NCI-H2196 treated with DMSO at 0.1 percent for 48 hours (cell line): ENCODE measurements at regions not wholly inside any gene's neighbourhood (a gene's known extent, or its start where the extent isn't known, plus 50 kb on each side); places are given as distances from the start of the nearest gene placed in this dataset.
"Not testable (repeated sequence)": the region's sequence is repeated elsewhere in the genome, so short reads cannot be mapped to it uniquely, and the experiment has no call there.

Source experiments
- DNase-seq: peaks from one replicate; lab custom pipeline; 2025; ENCODE audit not compliant: unreplicated experiment; lab: John Stamatoyannopoulos, UW

DNA sequence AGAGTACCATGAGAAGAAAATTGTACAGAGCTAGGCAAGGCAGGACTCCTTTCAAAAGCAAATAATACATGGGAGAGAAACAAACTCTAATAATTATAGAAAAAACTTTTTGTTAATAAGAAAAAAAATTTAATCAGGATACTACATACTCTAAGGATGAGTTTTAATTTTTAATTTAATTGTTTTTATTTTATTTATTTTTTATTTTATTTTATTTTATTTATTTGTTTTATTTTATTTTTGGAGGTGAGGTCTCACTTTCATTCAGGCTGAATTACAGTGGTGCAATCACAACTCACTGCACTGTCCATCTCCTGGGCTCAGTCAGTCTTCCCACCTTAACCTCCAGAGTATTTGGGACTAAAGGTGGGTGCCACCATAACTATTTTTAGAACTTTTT, 1347.2 kb downstream of the NLGN4Y start:
- no peak for DNase-seq

DNA sequence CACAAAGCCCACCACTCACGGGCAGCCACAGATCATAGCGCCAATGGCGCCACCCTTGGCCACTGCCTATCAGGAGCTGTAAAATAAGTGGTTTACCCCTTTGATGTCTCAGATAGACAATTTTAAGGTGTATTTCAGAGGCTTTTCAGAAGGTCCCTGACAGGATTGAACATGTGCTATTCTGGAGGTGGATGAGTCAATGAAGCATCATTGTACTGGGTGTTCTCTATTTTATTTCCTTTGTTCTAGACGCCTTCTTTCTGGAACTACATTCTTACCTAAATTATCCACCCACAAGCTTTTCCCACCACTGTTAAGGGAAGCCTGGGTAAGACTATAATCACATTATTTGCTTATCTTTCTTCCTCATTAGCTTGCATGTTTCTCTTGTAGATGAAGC, 1351.6 kb downstream of the NLGN4Y start:
- DNase-seq = not testable (repeated sequence)

DNA sequence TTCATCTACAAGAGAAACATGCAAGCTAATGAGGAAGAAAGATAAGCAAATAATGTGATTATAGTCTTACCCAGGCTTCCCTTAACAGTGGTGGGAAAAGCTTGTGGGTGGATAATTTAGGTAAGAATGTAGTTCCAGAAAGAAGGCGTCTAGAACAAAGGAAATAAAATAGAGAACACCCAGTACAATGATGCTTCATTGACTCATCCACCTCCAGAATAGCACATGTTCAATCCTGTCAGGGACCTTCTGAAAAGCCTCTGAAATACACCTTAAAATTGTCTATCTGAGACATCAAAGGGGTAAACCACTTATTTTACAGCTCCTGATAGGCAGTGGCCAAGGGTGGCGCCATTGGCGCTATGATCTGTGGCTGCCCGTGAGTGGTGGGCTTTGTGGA, 1379.2 kb downstream of the NLGN4Y start:
- not testable (repeated sequence) for DNase-seq

DNA sequence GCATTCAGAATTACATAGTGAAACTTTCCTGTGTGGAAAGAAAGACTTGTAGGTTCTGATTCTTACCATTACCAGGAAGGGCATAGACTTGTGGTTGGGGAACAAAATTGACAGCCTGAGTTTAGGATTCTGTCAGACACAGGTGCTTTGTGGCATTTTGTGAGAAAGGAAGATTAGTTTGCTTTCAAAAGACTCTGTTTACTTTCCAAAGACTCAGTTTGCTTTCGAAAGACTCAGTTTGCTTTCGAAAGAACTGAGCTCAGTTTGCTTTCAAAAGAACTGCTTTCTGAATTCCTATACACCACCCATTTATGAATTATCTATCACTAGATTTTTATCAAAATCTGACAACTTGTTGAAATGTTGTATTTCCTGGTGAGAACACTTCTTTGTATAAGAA, 1381.2 kb downstream of the NLGN4Y start:
- DNase-seq = no peak

DNA sequence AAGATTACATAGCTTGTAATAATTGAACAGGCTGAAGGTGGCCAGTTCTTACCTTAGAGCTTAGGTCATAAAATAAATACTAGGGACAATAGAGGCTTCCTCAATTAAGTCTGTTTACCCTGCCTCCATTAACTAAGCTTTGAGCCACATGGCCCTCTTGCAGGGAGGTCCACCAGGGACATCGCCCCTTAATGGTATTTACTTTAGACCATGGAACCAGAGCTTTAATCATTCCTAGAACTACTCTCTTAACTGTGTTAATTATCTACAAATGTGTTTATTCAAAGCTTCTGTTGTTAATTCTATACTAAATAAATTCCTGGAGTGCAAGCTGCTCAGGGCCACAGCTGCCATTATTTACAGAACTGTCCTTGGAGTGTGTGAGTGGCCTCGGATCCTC, 1402.2 kb downstream of the NLGN4Y start:
- peak; percentile 14 for DNase-seq

DNA sequence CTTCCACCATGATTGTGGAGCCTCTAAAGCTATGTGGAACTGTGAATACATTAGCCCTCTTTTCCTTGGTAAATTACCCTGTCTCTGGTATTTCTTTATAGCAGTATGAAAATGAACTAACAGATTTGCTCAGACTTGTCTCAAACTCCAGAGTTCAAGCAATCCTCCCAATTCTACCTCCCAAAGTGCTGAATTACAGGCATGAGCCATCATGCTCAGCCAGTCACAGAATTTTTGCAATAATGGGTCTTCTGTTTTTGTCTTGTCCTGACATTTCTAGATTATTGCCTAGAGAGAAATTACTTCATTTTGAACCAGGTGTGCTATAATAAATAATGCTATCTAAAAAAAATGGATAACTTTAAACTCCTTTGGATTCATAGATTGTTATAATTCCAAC, 1414.5 kb downstream of the NLGN4Y start:
- no peak for DNase-seq

DNA sequence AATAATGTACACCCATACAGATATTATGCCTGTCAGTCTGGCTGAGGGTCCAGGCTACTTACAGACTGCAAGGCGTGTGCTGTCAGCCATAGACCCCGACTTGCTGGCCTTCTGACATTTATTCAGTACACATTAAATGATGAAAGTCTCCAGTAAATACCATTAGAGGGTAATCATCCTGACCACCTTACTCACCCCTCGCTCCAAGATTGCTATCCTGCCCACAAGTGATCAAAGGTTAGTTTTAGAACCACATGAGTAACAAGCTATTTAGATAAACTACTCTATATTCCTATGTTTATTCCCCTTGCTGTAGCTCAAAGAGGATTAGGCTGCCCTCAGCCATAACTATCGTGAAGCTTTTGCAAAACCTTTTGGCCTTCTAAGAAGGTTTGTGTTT, 1426.7 kb downstream of the NLGN4Y start:
- no peak for DNase-seq

DNA sequence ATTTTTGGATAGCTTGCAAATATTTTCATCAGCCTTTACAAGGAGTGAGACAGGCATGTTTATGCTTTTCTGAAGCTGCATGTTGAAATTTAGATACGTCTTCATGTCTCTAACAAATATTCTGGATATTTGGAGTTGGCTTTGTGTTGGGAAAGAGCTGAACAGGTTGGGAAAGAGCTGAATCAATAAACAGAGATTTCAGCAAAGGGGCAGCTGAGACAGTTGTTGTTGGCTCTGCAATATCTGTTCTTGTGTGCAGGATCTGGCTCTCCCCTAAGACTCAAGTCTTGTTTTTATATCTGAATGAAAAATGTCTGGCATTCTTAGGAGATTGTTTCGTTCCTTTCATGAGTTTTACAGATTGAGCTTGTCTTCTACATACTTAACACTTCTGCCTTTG, 1444.5 kb downstream of the NLGN4Y start:
- no peak for DNase-seq

DNA sequence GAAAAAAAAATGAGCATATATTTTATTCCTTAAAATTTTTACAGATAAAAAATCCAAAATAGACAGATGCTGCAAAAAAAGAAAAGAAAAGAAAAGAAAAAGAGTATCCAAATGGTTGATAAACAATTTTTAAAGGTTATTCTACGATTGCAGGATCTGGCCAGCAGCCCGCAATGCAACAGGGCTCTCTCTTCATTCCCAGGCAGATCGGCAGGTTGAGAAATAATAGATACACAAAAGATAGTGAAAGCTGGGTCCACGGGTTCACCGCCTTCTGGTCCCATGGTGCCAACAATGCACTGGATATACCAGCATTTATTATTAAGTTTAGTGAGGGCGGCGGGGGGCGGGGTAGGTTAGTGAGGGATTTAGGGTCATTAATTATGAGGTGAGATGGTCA, 1448.9 kb downstream of the NLGN4Y start:
- DNase-seq = no peak

DNA sequence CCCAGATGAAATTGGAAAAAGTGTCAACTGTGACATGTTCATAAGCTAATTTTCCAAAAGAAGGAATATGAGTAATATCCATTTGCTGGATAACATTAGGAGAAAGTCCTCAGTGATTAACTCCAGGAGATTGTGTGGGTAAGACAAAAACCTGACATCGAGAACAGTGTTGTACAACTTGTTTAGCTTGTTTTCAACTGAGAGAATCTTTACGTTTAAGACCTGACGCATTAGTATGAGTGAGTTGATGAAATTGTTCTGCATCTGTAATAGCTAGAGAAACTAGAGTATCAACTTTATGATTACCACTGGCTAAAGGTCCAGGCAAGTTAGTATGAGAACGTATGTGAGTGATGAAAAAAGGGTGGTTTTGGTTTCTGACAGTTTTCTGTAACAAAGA, 1452.4 kb downstream of the NLGN4Y start:
- DNase-seq = no peak

DNA sequence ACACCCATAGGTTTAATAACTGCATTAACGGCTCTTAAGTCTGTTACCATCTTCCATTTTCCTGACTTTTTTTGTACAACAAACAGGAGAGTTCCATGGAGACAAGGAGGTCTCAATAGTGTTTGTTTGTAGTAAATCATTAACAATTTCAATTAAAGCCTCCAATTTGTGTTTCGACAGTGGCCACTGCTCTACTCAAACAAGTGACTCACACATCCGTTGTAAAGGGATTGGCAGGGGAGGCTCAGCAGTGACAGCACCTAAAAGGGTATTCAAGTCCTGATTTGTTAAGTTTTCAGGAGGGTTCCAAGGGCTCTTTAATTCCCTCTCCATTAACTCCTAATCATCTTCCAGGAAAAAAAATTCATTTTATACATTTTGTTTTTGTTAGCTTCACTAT, 1454.2 kb downstream of the NLGN4Y start:
- DNase-seq = no peak

DNA sequence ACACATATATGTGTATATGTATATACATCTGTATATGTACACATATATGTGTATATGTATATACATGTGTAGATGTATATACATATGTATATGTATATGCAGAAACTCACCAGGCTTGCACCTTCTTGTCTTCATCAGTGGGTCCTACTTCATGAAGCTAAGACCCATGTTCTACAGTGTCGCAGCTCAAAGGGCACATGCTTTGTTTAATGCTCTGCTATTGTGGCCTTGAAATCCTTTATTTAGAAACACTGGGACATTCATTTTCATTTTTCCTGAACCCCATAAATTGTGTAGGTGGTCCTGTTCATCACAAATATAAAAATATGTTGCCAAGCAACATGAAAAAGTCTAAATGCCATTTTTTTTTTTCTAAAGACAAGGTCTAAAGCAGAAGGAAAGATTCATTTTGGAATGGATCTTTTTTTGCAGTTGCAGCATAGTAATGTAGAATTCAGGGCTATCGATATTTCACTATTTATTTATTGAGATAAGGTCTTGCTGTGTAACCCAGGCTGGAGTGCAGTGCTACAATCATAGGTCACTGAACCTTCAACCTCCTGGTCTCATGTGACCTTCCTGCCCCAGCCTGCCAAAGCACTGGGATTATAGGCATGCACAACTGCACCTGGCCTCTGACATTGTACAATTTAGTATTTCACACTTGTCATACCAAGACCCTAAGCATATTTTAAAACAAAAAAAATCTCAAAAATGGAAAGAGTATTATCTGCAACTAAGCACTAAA, 1460.5 kb downstream of the NLGN4Y start:
- no peak for DNase-seq

DNA sequence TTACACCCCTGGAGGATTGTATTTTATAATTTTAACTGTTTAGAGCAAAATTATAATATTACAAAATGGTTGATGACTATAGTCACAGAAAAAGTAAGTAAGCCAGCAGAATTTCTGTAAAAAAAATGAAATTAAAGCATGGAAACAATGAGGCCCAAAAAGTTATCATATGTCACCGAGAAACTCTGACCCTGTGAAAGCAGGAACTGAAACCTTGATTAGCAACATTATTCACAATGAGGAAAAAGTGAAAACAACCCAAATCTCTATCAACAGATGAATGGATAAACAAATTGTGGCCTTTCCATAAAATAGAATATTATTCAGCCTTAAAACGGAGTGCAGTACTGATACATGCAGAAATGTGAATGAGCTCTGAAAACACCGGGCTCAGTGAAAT, 1471.7 kb downstream of the NLGN4Y start:
- no peak for DNase-seq

DNA sequence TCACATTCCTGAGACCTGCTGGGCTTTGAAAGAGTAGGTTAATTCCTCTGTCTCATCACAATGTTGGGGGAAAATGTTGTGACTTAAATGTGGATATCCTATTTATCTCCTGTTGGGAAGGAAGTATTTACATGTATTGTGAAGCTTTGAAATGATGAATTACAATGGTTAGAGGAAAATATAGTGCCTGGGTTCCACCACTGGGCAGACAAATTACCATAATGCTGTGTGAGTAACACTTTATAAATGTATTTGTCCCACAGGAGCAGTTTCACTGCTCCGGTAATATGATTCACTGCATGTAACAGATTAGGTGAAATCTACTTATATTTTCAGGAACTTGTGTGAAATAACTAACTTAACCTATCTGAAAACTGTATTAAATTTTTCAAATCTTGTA, 1476.4 kb downstream of the NLGN4Y start:
- no peak for DNase-seq

DNA sequence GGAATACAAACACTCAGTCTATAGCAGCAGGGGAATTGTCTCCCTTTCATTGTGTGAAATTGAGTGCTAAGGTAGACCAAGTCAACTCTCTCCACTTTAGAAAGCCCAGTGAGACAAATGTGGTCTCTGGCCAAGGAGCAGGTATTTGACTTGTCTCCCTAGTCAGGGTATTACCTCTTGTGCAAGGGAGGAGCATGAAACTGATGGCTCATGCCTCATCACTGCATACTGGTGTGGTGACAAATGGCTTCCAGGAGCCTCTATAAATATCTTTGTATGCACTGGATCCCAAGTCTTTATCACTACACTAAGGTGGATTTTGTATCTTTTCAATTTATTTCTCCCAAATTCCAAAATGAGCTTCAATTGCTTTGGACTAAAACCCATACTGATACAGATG, 1477.6 kb downstream of the NLGN4Y start:
- no peak for DNase-seq

DNA sequence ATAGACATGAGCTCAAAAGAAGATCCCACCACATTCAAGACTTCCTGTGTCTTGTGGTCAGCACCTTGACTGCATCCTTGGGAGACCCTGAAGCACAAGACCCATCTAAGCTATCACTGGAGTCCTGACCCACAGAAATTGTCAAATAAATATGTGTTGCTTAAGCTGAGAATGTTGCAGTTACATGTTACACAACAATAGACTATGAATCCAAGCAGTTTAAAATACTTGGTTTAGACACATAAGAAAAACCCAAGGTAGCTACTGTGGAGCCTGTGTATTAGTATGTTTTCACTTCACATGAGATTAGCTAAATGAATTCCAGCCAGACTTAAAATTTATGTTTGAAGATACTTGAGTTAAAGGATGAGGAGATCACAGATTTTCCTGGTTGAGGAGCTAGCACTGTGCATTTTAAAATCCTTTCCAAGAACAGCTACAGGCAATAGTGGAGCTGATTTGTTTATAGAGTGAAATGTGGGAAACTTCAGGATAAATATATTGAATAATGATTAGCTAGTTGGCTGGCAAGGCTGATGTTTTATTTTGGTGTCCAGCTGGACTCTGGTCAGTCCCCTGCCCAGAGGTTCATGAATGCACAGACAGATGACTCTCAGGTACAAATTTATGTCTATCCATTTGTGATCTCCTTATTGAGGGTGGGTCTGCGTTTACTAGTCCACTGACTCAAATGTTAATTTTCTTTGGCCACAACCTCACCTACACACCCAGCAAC, 1527.7 kb downstream of the NLGN4Y start:
- DNase-seq = no peak

DNA sequence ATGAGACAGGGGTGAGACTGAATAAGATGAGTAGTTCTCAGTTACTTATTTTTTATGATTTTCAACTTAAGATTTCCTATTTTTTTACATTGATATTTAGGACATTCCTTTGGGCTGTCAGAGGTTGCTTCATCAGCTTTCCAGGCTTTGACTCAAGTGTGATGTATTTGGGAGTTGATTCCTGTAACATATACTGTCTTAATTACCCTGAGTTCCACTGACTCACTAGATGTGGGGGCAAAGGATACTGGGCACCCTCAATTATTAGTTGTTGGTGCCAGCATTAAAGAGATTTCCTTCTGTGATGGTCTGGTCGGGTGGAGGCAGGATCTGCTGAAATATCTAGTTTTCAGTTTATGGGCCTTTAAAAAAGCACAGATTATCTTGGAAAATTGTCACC, 1535.8 kb downstream of the NLGN4Y start:
- DNase-seq = no peak

DNA sequence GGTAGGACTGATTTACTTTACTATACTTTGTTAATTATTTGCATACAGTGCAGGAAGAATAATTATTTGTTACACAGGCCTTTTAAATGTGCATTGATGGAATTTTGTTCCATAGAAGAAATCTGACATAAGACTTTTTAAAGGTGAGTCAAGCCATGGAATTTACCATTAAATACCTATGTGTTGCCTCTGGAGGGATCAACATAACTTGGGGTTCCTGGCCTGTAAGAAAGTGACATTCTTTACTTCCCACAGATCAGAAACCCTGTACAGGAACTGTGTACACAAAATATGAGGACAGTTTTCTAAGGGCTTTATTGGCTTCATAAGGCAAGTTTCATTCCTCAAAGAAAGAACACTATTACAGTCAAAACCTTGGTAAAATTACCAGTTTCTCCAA, 1536.4 kb downstream of the NLGN4Y start:
- no peak for DNase-seq

DNA sequence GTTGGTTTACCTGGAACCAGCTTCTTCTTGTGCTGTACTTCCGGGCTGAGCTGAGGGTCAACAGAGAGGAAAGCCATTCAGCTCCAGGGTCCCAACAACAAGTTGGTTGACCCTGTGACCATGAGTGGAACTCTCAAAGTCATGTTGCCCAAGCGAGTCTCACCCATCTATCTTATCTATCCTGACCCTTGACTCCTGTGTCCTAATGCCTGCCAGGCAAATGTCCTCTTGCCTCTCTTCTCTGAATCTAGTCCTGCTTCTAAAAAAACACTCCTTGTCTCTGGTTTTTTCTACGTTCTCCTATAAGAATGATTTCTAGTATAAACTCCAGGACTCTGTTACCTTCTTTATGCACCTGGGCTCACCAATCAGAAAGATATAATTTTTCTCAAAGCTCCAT, 1547.6 kb downstream of the NLGN4Y start:
- DNase-seq = no peak

DNA sequence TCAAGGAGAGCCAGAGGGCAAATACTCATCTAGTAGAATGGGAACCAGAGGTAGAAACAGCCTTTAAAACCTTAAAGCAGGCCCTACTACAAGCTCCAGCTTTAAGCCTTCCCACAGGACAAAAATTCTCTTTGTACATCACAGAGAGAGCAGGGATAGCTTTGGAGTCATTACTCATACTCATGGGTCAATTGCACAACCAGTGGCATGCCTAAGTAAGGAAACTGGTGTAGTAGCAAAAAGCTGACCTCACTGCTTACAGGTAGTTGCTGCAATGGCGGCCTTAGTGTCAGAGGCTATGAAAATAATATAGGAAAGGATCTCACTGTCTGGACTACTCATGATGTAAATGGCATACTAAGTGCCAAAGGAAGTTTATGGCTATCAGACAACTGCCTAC, 1551.4 kb downstream of the NLGN4Y start:
- no peak for DNase-seq

DNA sequence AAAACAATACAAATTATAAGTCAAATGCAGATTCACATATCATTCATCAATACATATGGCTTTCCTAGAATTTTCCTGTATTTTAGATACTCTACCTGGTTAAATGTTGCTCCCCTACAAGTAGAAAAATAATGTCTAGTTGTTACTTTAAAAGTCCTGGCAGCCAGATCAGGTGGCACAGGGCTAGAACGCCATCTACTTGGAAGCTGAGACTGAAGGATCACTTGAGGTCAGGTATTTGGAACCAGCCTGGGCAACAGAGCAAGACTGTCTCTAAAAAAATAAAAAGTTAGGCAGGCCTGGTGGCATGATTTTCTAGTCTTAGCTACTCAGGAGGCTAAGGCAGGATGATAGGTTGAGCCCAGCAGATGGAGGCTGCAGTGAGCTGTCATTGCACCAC, 1573.0 kb downstream of the NLGN4Y start:
- DNase-seq = no peak

DNA sequence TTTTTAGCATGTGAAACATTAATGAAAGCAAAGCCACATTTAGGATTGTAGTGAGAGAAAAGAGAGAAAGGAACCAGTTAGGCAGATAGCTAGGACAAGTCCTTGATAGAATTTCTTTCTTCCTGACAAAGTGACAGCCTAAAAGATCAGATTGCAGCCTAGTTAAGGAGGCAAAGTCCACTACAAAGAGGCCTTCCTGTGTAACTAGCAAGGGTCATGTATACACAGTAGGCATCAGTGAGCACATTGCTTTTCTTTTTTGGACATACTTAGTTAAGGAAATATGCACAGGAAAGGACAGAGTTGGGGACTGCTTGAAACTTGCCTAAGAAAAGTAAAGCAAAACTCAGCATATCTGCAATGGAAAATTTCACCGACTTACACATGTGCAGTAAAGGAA, 1577.5 kb downstream of the NLGN4Y start:
- DNase-seq = no peak

DNA sequence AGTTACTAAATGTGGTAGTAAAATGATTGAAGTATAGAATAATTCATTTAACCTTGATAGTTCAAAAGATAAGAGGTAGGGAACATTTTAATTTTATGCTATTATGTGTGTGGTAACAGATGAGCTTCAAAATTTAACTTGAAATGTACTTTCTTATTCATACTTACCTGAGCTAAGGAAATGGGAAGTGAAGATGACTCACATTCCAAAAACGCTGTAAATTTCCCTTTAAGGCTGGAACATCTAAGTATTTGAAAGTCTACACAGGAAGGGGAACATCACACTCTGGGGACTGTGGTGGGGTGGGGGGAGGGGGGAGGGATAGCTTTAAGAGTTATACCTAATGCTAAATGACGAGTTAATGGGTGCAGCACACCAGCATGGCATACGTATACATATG, 1582.3 kb downstream of the NLGN4Y start:
- DNase-seq = no peak
